Upper lobe of right lung (tissue), 1 donor: ENCODE measurements at regions not wholly inside any gene's neighbourhood (a gene's known extent, or its start where the extent isn't known, plus 50 kb on each side); places are given as distances from the start of the nearest gene placed in this dataset.

Source experiments
- ATAC-seq: fragments of 200-7000 bp; cut with Tn5 transposase; one replicate; pipeline ENCODE4 v1.9.1; 2020; ENCODE audit warnings: mild to moderate bottlenecking, moderate library complexity
- DNase-seq: peaks from one replicate; pipeline ENCODE4 v3.0.0-alpha.2; 2020
- H3K27ac ChIP-seq: fragments of 200-600 bp; one replicate; pipeline ENCODE4 v1.8.0; 2022
- H3K27me3 ChIP-seq: fragments of 200-600 bp; one replicate; pipeline ENCODE4 v1.8.0; 2022; ENCODE audit warnings: mild to moderate bottlenecking
- H3K36me3 ChIP-seq: fragments of 200-600 bp; one replicate; pipeline ENCODE4 v1.8.0; 2022
- H3K4me1 ChIP-seq: fragments of 200-600 bp; one replicate; pipeline ENCODE4 v1.8.0; 2022
- H3K4me3 ChIP-seq: fragments of 200-600 bp; one replicate; pipeline ENCODE4 v1.8.0; 2022; ENCODE audit warnings: mild to moderate bottlenecking
- H3K9me3 ChIP-seq: fragments of 200-600 bp; one replicate; pipeline ENCODE4 v1.8.0; 2022
- CTCF ChIP-seq: fragments of 200-600 bp; IDR thresholded peaks from one replicate; pipeline ENCODE4 v1.8.0; 2022; ENCODE audit warnings: antibody characterized with exemption
- intact Hi-C: fragments of 100-400 bp; cut with DNase I; formaldehyde crosslinking; loops from one replicate; pipeline ENCODE4 v1.11.0; 2022
- donor health status: DM: no; HTN: yes; CAD: no; lungs with severe emphysema.

GRCh38 chr10:35882422-35883150, 240.5 kb upstream of the FZD8 start:
- Histone ChIP-seq H3K27ac (no peak overlapping the region), H3K27me3 (no peaks in the 10 kb centered on the region), H3K9me3 (no peaks in the 10 kb centered on the region), H3K4me1 (no peaks in the 10 kb centered on the region), H3K4me3 (no peak overlapping the region), H3K36me3 (no peaks in the 10 kb centered on the region)
- intact Hi-C loops, result no loop called here
- DNase-seq (no peak), ATAC-seq (no peak)
- no peak for TF ChIP-seq CTCF

GRCh38 chr10:35881320-35881719, 239.2 kb upstream of the FZD8 start:
- no peak for TF ChIP-seq CTCF
- Histone ChIP-seq H3K4me1 (no peaks in the 10 kb centered on the region), H3K9me3 (no peaks in the 10 kb centered on the region), H3K27me3 (no peaks in the 10 kb centered on the region), H3K27ac (no peak overlapping the region), H3K36me3 (no peaks in the 10 kb centered on the region), H3K4me3 (no peak overlapping the region)
- ATAC-seq (no peak), DNase-seq (no peak)
- intact Hi-C loops, result no loop called here

- TF ChIP-seq CTCF, result no peak
- H3K4me1 ChIP-seq, result no peaks in the 10 kb centered on the region
- ATAC-seq, result no peak
Observed at GRCh38 chr10:35876248-35876647, 234.2 kb upstream of the FZD8 start.

GRCh38 chr10:35875016-35875676, 233.1 kb upstream of the FZD8 start:
- DNase-seq (no peak), ATAC-seq (peak; percentile 86)
- no peak for TF ChIP-seq CTCF
- no peaks in the 10 kb centered on the region for H3K4me1 ChIP-seq
- intact Hi-C loops, result no loop called here
- H3K27ac ChIP-seq, result no peak overlapping the region
- H3K9me3 ChIP-seq, result no peaks in the 10 kb centered on the region
- H3K27me3 ChIP-seq, result no peaks in the 10 kb centered on the region
- no peak overlapping the region for H3K4me3 ChIP-seq
- no peaks in the 10 kb centered on the region for H3K36me3 ChIP-seq

More at GRCh38 chr10:35876248-35876647, 234.2 kb upstream of the FZD8 start:
- DNase-seq, result no peak
- Histone ChIP-seq H3K27me3 (no peaks in the 10 kb centered on the region), H3K4me3 (no peak overlapping the region), H3K9me3 (no peaks in the 10 kb centered on the region), H3K36me3 (no peaks in the 10 kb centered on the region), H3K27ac (no peak overlapping the region)
- intact Hi-C loops, result no loop called here

- Histone ChIP-seq H3K27ac (no peak overlapping the region), H3K9me3 (no peaks in the 10 kb centered on the region), H3K27me3 (no peaks in the 10 kb centered on the region), H3K4me1 (no peaks in the 10 kb centered on the region), H3K4me3 (no peak overlapping the region), H3K36me3 (no peaks in the 10 kb centered on the region)
- DNase-seq (no peak), ATAC-seq (no peak)
- TF ChIP-seq CTCF, result no peak
- intact Hi-C loops, result no loop called here
Observed at GRCh38 chr10:35874311-35875015, 232.4 kb upstream of the FZD8 start.
